HCT116 (cell line): ENCODE measurements at regions not wholly inside any gene's neighbourhood (a gene's known extent, or its start where the extent isn't known, plus 50 kb on each side); places are given as distances from the start of the nearest gene placed in this dataset.

ENCODE experiments used
- ATAC-seq: fragments of 200-7000 bp; cut with Tn5 transposase; 2 replicates; pipeline ENCODE4 v1.9.1; 2020; ENCODE audit warnings: mild to moderate bottlenecking, moderate library complexity
- BruUV-seq: library from RNA; stranded (reverse); fragments of 400-500 nt; replicated peaks from 2 replicates; lab custom pipeline; 2021; lab: Mats Ljungman, UMichigan
- CTCF ChIA-PET: fragments of 300-600 bp; sonication (Branson Sonifier 250); formaldehyde crosslinking; loops from one replicate; lab custom pipeline; 2021; ENCODE audit warnings: antibody characterized with exemption; lab: Charles Lee
- POLR2A ChIA-PET: fragments of 300-600, 350-600 bp; sonication (Branson Sonifier 250); formaldehyde crosslinking; loops from one replicate; lab custom pipeline; 2021; ENCODE audit warnings: antibody characterized with exemption; lab: Charles Lee
- RAD21 ChIA-PET, 2 experiments: fragments of 300-600 bp; sonication (Branson Sonifier 250); formaldehyde crosslinking; loops; one replicate each; lab custom pipeline; 2023; ENCODE audit warnings: low total read pairs in 2 of 2; ENCODE audit not compliant: uncharacterized antibody in 2 of 2, unreplicated experiment in 2 of 2, low non-redundant PET in 1 of 2; lab: Charles Lee
- DNase-seq: peaks from one replicate; pipeline ENCODE4 v3.0.0-alpha.2; 2010; ENCODE audit warnings: low read depth, low spot score
- H2AFZ ChIP-seq: fragments of 200-600 bp; shearing (Covaris generic), sonication (generic); 2 replicates; pipeline ENCODE4 v1.6.1; 2017; ENCODE audit warnings: low read depth, mixed run types, mixed read lengths, antibody characterized with exemption, low read length; ENCODE audit not compliant: poor library complexity, severe bottlenecking
- H3K27ac ChIP-seq: 2 replicates; pipeline ENCODE4 v1.5.1; 2012; ENCODE audit warnings: low read depth, low read length
- H3K27me3 ChIP-seq: fragments of 200-600 bp; sonication (generic); 2 replicates; pipeline ENCODE4 v1.6.1; 2016; ENCODE audit warnings: mixed run types, low read length, mixed read lengths; ENCODE audit not compliant: insufficient read depth
- H3K36me3 ChIP-seq, 2 experiments: fragments of 200-500 bp in 1 of 2; fragments of 200-600 bp in 1 of 2; sonication (Bioruptor generic) in 1 of 2; sonication (generic) in 1 of 2; 2 replicates each; pipeline versions ENCODE4 v1.5.1 to v1.6.1; 2014 to 2016; ENCODE audit warnings: low read length in 2 of 2, inconsistent platforms in 1 of 2, mixed read lengths in 1 of 2, mixed run types in 1 of 2; ENCODE audit not compliant: insufficient read depth in 2 of 2, control insufficient read depth in 1 of 2
- H3K4me1 ChIP-seq, 2 experiments: fragments of 200-600 bp in 1 of 2; sonication (generic) in 1 of 2; 2 replicates each; pipeline versions ENCODE4 v1.5.1 to v1.6.1; 2012 to 2017; ENCODE audit warnings: low read length in 2 of 2, inconsistent platforms in 1 of 2, mild to moderate bottlenecking in 1 of 2, mixed read lengths in 1 of 2, mixed run types in 1 of 2, moderate library complexity in 1 of 2; ENCODE audit not compliant: insufficient read depth in 2 of 2, control insufficient read depth in 1 of 2
- H3K4me2 ChIP-seq: fragments of 200-600 bp; sonication (generic); 2 replicates; pipeline ENCODE4 v1.6.1; 2017; ENCODE audit warnings: mixed run types, low read length, mixed read lengths
- H3K4me3 ChIP-seq, 2 experiments: fragments of 200-600 bp in 1 of 2; sonication (generic) in 1 of 2; replicated peaks in 1 of 2; 2 replicates each; pipeline ENCODE4 v1.5.1; 2011 to 2016; ENCODE audit warnings: low read length in 2 of 2, control low read depth in 1 of 2, low read depth in 1 of 2, mild to moderate bottlenecking in 1 of 2, mixed read lengths in 1 of 2, mixed run types in 1 of 2
- H3K79me2 ChIP-seq: fragments of 200-600 bp; sonication (generic); 2 replicates; pipeline ENCODE4 v1.6.1; 2017; ENCODE audit warnings: mild to moderate bottlenecking, mixed run types, low read length, moderate library complexity, mixed read lengths; ENCODE audit not compliant: insufficient read depth
- H3K9ac ChIP-seq: fragments of 200-600 bp; sonication (generic); 2 replicates; pipeline ENCODE4 v1.6.1; 2016; ENCODE audit warnings: low read length, mixed read lengths
- H3K9me2 ChIP-seq: fragments of 200-600 bp; sonication (generic), shearing (Covaris generic); 2 replicates; pipeline ENCODE4 v1.6.1; 2017; ENCODE audit warnings: mixed run types, mild to moderate bottlenecking, moderate library complexity; ENCODE audit not compliant: insufficient read depth
- H3K9me3 ChIP-seq, 2 experiments: fragments of 200-500 bp in 1 of 2; fragments of 200-600 bp in 1 of 2; sonication (Bioruptor generic) in 1 of 2; sonication (generic) in 1 of 2; 2 replicates each; pipeline ENCODE4 v1.6.1; 2014 to 2017; ENCODE audit warnings: low read length in 2 of 2, mixed read lengths in 2 of 2, inconsistent platforms in 1 of 2, low read depth in 1 of 2, mild to moderate bottlenecking in 1 of 2, mixed run types in 1 of 2, moderate library complexity in 1 of 2; ENCODE audit not compliant: control insufficient read depth in 1 of 2, insufficient read depth in 1 of 2
- H4K20me1 ChIP-seq: fragments of 200-600 bp; sonication (generic), shearing (Covaris generic); 2 replicates; pipeline ENCODE4 v1.6.1; 2017; ENCODE audit warnings: mixed run types, mild to moderate bottlenecking, moderate library complexity; ENCODE audit not compliant: insufficient read depth
- ATF3 ChIP-seq: IDR thresholded peaks from 2 replicates; pipeline ENCODE4 v1.6.1; 2012
- CBX3 ChIP-seq: IDR thresholded peaks from 2 replicates; pipeline ENCODE4 v1.6.1; 2012; ENCODE audit warnings: low read depth
- CEBPB ChIP-seq: IDR thresholded peaks from 2 replicates; pipeline ENCODE4 v1.6.1; 2012; ENCODE audit warnings: low read depth
- CTCF ChIP-seq, 3 experiments: fragments of 200-600 bp in 1 of 3; sonication (generic) in 1 of 3; IDR thresholded peaks in 2 of 3; conservative IDR thresholded peaks in 1 of 3; 2 replicates each; pipeline ENCODE4 v1.5.1; 2012 to 2017; ENCODE audit warnings: low read depth in 2 of 3, low read length in 2 of 3, antibody characterized with exemption in 1 of 3, borderline replicate concordance in 1 of 3, control low read depth in 1 of 3, mild to moderate bottlenecking in 1 of 3, mixed read lengths in 1 of 3, mixed run types in 1 of 3, moderate library complexity in 1 of 3; ENCODE audit not compliant: insufficient read depth in 1 of 3
- ELF1 ChIP-seq: IDR thresholded peaks from 2 replicates; pipeline ENCODE4 v1.6.1; 2012; ENCODE audit warnings: low read depth, borderline replicate concordance
- EZH2phosphoT487 ChIP-seq: fragments of 200-600 bp; IDR thresholded peaks from 2 replicates; pipeline ENCODE4 v1.6.1; 2018; ENCODE audit warnings: antibody characterized with exemption, borderline replicate concordance
- FOSL1 ChIP-seq: IDR thresholded peaks from 2 replicates; pipeline ENCODE4 v1.6.1; 2012; ENCODE audit warnings: low read depth
- JUND ChIP-seq: IDR thresholded peaks from 2 replicates; pipeline ENCODE4 v1.6.1; 2012
- POLR2A ChIP-seq: IDR thresholded peaks from 2 replicates; pipeline ENCODE4 v1.7.0; 2011; ENCODE audit warnings: borderline replicate concordance; ENCODE audit not compliant: insufficient read depth, insufficient read length; ENCODE audit errors: extremely low read depth
- RAD21 ChIP-seq: IDR thresholded peaks from 2 replicates; pipeline ENCODE4 v1.6.1; 2012; ENCODE audit warnings: low read depth, mild to moderate bottlenecking
- SIN3A ChIP-seq: IDR thresholded peaks from 2 replicates; pipeline ENCODE4 v1.6.1; 2012; ENCODE audit warnings: low read depth
- SRF ChIP-seq: IDR thresholded peaks from 2 replicates; pipeline ENCODE4 v1.6.1; 2012; ENCODE audit warnings: low read depth
- TCF7L2 ChIP-seq: IDR thresholded peaks from 2 replicates; pipeline ENCODE4 v1.7.0; 2011; ENCODE audit warnings: borderline replicate concordance, inconsistent platforms; ENCODE audit not compliant: insufficient read depth, insufficient read length; ENCODE audit errors: extremely low read depth
- ZBTB33 ChIP-seq: IDR thresholded peaks from 2 replicates; pipeline ENCODE4 v1.6.1; 2011; ENCODE audit warnings: mild to moderate bottlenecking, low read length, moderate library complexity; ENCODE audit not compliant: insufficient replicate concordance; ENCODE audit errors: extremely low read depth
- ZFX ChIP-seq: fragments of 450-650 bp; IDR thresholded peaks from 2 replicates; pipeline ENCODE4 v1.6.1; 2017
- ZNF274 ChIP-seq: fragments of 200-500 bp; sonication (Bioruptor generic); IDR thresholded peaks from 2 replicates; pipeline ENCODE4 v1.6.1; 2014; ENCODE audit warnings: mild to moderate bottlenecking, low read depth, low read length, inconsistent platforms
- intact Hi-C: fragments of 100-400 bp; cut with micrococcal nuclease; formaldehyde crosslinking; loops from 2 replicates; pipeline ENCODE4 v1.10.0; 2022

- CTCF ChIA-PET = no interaction called here
- Histone ChIP-seq H4K20me1 (no peaks in the 10 kb centered on the region), H3K27ac (no peak overlapping the region), H2AFZ (no peak overlapping the region), H3K9me2 (0 out of 2 replicates have a peak, but pooled peaks cover 5% of the 10 kb centered on the region), H3K4me1 (no peaks in the 10 kb centered on the region), H3K36me3 (no peaks in the 10 kb centered on the region), H3K9ac (no peak overlapping the region), H3K9me3 (no peaks in the 10 kb centered on the region), H3K4me3 (no peak overlapping the region), H3K79me2 (no peaks in the 10 kb centered on the region), H3K27me3 (no peaks in the 10 kb centered on the region), H3K4me2 (no peak overlapping the region)
- ATAC-seq (no peak), DNase-seq (no peak)
- POLR2A ChIA-PET = no interaction called here
- TF ChIP-seq RAD21 (no peak), SRF (no peak), ZNF274 (no peak), EZH2phosphoT487 (no peak), POLR2A (no peak), SIN3A (no peak), CTCF (IDR thresholded peaks at IDR 0.05 in 2 of 3, conservative IDR thresholded peaks at IDR 0.05 in 1 of 3; ENCODE audit: borderline replicate concordance in 1 of 3, insufficient read depth in 1 of 3, low read depth in 2 of 3, low read length in 2 of 3) (no peak), ZFX (no peak), CBX3 (no peak), FOSL1 (no peak), JUND (no peak), ATF3 (no peak), ZBTB33 (no peak), CEBPB (no peak), TCF7L2 (no peak), ELF1 (no peak)
- intact Hi-C loops = no loop called here
- RAD21 ChIA-PET = no interaction called here
- BruUV-seq = no TSS peak
Measured at GRCh38 chr1:187168297-187168696, 339.5 kb downstream of the PLA2G4A start.
